ENCODE measurements at regions not wholly inside any gene's neighbourhood (a gene's known extent, or its start where the extent isn't known, plus 50 kb on each side); places are given as distances from the start of the nearest gene placed in this dataset.
"Not testable (repeated sequence)": the region's sequence is repeated elsewhere in the genome, so short reads cannot be mapped to it uniquely, and the experiment has no call there.

DNA sequence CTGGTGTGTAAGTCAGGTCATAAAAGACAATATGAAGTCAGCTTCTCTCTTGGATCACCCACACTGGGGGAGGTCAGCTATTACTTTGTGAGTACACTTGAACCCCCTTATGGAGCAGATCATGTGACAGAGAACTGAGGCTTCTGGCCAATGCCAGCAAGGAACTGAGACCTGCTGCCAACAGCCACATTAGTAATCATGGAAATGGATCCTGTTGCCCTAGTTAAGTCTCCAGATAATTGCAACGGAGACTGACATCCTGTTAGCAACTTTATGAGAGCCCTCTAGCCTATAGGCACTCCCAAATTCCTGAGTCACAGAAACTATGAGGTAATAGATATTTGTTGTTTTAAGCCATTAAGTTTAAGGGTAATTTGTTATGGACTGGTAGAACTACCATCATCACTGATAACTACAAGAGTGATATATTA is 110.4 kb upstream of the GMNC start:
- no peaks in the 10 kb centered on the region for H3K27me3 ChIP-seq
- no peaks in the 10 kb centered on the region for H3K36me3 ChIP-seq
- TF ChIP-seq, protein P1, sequence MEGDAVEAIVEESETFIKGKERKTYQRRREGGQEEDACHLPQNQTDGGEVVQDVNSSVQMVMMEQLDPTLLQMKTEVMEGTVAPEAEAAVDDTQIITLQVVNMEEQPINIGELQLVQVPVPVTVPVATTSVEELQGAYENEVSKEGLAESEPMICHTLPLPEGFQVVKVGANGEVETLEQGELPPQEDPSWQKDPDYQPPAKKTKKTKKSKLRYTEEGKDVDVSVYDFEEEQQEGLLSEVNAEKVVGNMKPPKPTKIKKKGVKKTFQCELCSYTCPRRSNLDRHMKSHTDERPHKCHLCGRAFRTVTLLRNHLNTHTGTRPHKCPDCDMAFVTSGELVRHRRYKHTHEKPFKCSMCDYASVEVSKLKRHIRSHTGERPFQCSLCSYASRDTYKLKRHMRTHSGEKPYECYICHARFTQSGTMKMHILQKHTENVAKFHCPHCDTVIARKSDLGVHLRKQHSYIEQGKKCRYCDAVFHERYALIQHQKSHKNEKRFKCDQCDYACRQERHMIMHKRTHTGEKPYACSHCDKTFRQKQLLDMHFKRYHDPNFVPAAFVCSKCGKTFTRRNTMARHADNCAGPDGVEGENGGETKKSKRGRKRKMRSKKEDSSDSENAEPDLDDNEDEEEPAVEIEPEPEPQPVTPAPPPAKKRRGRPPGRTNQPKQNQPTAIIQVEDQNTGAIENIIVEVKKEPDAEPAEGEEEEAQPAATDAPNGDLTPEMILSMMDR (IDR thresholded peaks at IDR 0.05; ENCODE audit: low read depth, low read length), result no peak
- no peak for DNase-seq
- H3K9me3 ChIP-seq, result no peaks in the 10 kb centered on the region
- no peak overlapping the region for H3K4me3 ChIP-seq (ENCODE audit: low read depth, low read length)
- H3K4me1 ChIP-seq, result no peaks in the 10 kb centered on the region

GRCh38 chr3:190972196-190972595 is 109.7 kb upstream of the GMNC start:
- no peak for DNase-seq
- TF ChIP-seq, protein P1 (IDR thresholded peaks at IDR 0.05; ENCODE audit: low read depth, low read length), result no peak
- no peaks in the 10 kb centered on the region for H3K9me3 ChIP-seq
- H3K36me3 ChIP-seq, result no peaks in the 10 kb centered on the region
- no peaks in the 10 kb centered on the region for H3K4me1 ChIP-seq
- no peaks in the 10 kb centered on the region for H3K27me3 ChIP-seq
- H3K4me3 ChIP-seq (ENCODE audit: low read depth, low read length), result no peak overlapping the region

DNA sequence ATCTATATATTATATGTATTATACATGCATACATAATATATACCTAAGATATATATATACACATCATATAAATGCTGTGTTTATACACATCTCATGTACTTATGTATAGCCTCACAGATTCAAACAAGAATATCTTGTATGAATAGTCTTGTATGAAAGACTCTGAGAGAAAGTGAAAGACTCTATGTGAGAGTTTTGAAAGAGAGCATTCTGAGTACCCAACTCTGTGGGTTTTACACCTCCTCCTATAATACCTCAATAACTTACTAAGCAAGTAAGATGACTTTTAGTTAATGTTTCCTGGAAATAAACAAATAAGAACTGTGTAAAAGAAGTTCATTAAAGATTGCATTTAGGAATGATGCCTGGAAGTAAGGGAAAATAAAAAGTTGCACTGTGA is 108.1 kb upstream of the GMNC start:
- TF ChIP-seq, protein P1 (IDR thresholded peaks at IDR 0.05; ENCODE audit: low read depth, low read length), result no peak
- Histone ChIP-seq H3K27me3 (no peaks in the 10 kb centered on the region), H3K9me3 (no peaks in the 10 kb centered on the region), H3K36me3 (no peaks in the 10 kb centered on the region), H3K4me1 (no peaks in the 10 kb centered on the region), H3K4me3 (ENCODE audit: low read depth, low read length) (no peak overlapping the region)
- DNase-seq, result no peak

- DNase-seq, result no peak
- no peaks in the 10 kb centered on the region for H3K36me3 ChIP-seq
- no peaks in the 10 kb centered on the region for H3K9me3 ChIP-seq
- no peaks in the 10 kb centered on the region for H3K27me3 ChIP-seq
- H3K4me3 ChIP-seq (ENCODE audit: low read depth, low read length), result no peak overlapping the region
- TF ChIP-seq, protein P1 (IDR thresholded peaks at IDR 0.05; ENCODE audit: low read depth, low read length), result no peak
- H3K4me1 ChIP-seq, result no peaks in the 10 kb centered on the region
These were observed 106.1 kb upstream of the GMNC start for GRCh38 chr3:190968616-190969015.

GRCh38 chr3:190964931-190965330 is 102.4 kb upstream of the GMNC start:
- DNase-seq; H3K4me1 ChIP-seq; H3K36me3 ChIP-seq; H3K27me3 ChIP-seq; H3K9me3 ChIP-seq; H3K4me3 ChIP-seq (ENCODE audit: low read depth, low read length): not testable (repeated sequence)

GRCh38 chr3:190959077-190959476 is 96.6 kb upstream of the GMNC start:
- Histone ChIP-seq H3K9me3 (no peaks in the 10 kb centered on the region), H3K36me3 (no peaks in the 10 kb centered on the region), H3K4me1 (no peaks in the 10 kb centered on the region), H3K27me3 (no peaks in the 10 kb centered on the region), H3K4me3 (ENCODE audit: low read depth, low read length) (no peak overlapping the region)
- TF ChIP-seq, protein P1 (IDR thresholded peaks at IDR 0.05; ENCODE audit: low read depth, low read length), result no peak
- no peak for DNase-seq

DNA sequence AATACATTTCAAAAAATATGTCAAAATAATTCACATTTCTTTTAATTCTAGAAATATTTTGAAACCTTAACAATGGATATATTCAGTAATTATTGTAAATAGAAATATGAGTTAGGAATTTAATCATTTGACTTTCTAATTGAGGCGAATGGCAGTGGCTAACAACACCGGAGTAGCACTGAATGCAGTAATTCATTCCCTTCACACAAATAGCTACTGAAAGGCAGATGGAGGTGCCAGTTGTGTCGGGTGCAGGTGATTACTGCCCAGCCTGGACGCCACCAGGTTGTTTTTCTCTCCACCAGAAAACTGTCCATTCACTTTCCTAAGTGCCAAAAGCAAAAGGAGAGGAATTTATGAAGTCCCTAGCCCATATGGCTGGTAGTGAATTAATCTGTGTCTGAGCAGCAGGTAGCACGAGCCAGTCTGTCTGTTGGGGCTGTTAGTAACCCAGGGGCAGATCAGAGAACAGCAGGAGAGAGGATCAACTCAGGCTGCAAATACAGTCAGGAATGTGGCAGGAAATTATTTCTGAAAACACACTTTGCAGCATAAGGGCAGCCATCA is 79.3 kb upstream of the GMNC start:
- TF ChIP-seq, protein P1 (IDR thresholded peaks at IDR 0.05; ENCODE audit: low read depth, low read length), result no peak
- no peak for DNase-seq
- Histone ChIP-seq H3K4me1 (no peaks in the 10 kb centered on the region), H3K36me3 (no peaks in the 10 kb centered on the region), H3K9me3 (no peaks in the 10 kb centered on the region), H3K27me3 (no peaks in the 10 kb centered on the region), H3K4me3 (ENCODE audit: low read depth, low read length) (no peak overlapping the region)

- DNase-seq; H3K9me3 ChIP-seq; H3K27me3 ChIP-seq; H3K4me1 ChIP-seq; H3K36me3 ChIP-seq; H3K4me3 ChIP-seq (ENCODE audit: low read depth, low read length): not testable (repeated sequence)
These were observed 72.1 kb upstream of the GMNC start for GRCh38 chr3:190934616-190935015.

All from BE2C (cell line).